ENCODE measurements at regions not wholly inside any gene's neighbourhood (a gene's known extent, or its start where the extent isn't known, plus 50 kb on each side); places are given as distances from the start of the nearest gene placed in this dataset.

DNA sequence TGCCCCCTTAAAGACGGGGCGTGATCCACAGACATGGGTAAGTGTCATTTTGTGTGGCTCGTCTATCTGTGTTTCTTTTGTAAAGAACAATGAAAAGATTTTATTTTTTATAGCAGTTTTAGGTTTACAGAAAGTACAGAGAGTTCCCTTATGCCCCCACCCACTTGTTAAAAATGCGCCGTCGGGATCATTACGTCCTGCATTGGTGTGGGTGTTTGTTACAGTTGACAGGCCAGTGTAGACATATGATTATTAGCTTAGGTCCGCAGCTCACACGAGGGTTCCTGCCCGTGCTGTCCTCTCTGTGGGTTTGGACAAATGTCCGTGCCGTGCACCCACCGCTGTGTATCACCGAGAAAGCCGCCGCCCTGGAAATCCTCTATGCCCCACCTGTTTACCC lies 50.5 kb downstream of the RGS12 start:
- no peak for ATAC-seq
- TF ChIP-seq, protein P1, sequence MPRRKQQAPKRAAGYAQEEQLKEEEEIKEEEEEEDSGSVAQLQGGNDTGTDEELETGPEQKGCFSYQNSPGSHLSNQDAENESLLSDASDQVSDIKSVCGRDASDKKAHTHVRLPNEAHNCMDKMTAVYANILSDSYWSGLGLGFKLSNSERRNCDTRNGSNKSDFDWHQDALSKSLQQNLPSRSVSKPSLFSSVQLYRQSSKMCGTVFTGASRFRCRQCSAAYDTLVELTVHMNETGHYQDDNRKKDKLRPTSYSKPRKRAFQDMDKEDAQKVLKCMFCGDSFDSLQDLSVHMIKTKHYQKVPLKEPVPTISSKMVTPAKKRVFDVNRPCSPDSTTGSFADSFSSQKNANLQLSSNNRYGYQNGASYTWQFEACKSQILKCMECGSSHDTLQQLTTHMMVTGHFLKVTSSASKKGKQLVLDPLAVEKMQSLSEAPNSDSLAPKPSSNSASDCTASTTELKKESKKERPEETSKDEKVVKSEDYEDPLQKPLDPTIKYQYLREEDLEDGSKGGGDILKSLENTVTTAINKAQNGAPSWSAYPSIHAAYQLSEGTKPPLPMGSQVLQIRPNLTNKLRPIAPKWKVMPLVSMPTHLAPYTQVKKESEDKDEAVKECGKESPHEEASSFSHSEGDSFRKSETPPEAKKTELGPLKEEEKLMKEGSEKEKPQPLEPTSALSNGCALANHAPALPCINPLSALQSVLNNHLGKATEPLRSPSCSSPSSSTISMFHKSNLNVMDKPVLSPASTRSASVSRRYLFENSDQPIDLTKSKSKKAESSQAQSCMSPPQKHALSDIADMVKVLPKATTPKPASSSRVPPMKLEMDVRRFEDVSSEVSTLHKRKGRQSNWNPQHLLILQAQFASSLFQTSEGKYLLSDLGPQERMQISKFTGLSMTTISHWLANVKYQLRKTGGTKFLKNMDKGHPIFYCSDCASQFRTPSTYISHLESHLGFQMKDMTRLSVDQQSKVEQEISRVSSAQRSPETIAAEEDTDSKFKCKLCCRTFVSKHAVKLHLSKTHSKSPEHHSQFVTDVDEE (CRISPR knock-in tag; IDR thresholded peaks at IDR 0.05) = no peak
- TF ChIP-seq ZNF70 (CRISPR knock-in tag; IDR thresholded peaks at IDR 0.05) (no peak), ARNTL (CRISPR knock-in tag; IDR thresholded peaks at IDR 0.05; ENCODE audit: borderline replicate concordance, low read depth) (no peak), TOX (CRISPR knock-in tag; IDR thresholded peaks at IDR 0.05; ENCODE audit: borderline replicate concordance) (no peak), ESRRG (CRISPR knock-in tag; IDR thresholded peaks at IDR 0.05) (no peak), OSR1 (CRISPR knock-in tag; IDR thresholded peaks at IDR 0.05) (no peak), TCF4 (CRISPR knock-in tag; IDR thresholded peaks at IDR 0.05; ENCODE audit: borderline replicate concordance) (no peak), ISL1 (CRISPR knock-in tag; IDR thresholded peaks at IDR 0.05) (no peak), BACH2 (CRISPR knock-in tag; IDR thresholded peaks at IDR 0.05; ENCODE audit: borderline replicate concordance) (no peak), ZFP30 (CRISPR knock-in tag; IDR thresholded peaks at IDR 0.05) (no peak), SNAI2 (CRISPR knock-in tag; IDR thresholded peaks at IDR 0.05) (no peak), ZFP3 (CRISPR knock-in tag; IDR thresholded peaks at IDR 0.05) (no peak)
- TF ChIP-seq, protein P2, sequence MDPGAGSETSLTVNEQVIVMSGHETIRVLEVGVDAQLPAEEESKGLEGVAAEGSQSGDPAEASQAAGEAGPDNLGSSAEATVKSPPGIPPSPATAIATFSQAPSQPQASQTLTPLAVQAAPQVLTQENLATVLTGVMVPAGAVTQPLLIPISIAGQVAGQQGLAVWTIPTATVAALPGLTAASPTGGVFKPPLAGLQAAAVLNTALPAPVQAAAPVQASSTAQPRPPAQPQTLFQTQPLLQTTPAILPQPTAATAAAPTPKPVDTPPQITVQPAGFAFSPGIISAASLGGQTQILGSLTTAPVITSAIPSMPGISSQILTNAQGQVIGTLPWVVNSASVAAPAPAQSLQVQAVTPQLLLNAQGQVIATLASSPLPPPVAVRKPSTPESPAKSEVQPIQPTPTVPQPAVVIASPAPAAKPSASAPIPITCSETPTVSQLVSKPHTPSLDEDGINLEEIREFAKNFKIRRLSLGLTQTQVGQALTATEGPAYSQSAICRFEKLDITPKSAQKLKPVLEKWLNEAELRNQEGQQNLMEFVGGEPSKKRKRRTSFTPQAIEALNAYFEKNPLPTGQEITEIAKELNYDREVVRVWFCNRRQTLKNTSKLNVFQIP (CRISPR knock-in tag; IDR thresholded peaks at IDR 0.05; ENCODE audit: borderline replicate concordance, low read depth) = no peak
- TF ChIP-seq, protein P3, sequence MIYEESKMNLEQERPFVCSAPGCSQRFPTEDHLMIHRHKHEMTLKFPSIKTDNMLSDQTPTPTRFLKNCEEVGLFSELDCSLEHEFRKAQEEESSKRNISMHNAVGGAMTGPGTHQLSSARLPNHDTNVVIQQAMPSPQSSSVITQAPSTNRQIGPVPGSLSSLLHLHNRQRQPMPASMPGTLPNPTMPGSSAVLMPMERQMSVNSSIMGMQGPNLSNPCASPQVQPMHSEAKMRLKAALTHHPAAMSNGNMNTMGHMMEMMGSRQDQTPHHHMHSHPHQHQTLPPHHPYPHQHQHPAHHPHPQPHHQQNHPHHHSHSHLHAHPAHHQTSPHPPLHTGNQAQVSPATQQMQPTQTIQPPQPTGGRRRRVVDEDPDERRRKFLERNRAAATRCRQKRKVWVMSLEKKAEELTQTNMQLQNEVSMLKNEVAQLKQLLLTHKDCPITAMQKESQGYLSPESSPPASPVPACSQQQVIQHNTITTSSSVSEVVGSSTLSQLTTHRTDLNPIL (CRISPR knock-in tag; IDR thresholded peaks at IDR 0.05; ENCODE audit: low read depth) = no peak
- TF ChIP-seq, protein P4, sequence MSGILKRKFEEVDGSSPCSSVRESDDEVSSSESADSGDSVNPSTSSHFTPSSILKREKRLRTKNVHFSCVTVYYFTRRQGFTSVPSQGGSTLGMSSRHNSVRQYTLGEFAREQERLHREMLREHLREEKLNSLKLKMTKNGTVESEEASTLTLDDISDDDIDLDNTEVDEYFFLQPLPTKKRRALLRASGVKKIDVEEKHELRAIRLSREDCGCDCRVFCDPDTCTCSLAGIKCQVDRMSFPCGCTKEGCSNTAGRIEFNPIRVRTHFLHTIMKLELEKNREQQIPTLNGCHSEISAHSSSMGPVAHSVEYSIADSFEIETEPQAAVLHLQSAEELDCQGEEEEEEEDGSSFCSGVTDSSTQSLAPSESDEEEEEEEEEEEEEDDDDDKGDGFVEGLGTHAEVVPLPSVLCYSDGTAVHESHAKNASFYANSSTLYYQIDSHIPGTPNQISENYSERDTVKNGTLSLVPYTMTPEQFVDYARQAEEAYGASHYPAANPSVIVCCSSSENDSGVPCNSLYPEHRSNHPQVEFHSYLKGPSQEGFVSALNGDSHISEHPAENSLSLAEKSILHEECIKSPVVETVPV (CRISPR knock-in tag; IDR thresholded peaks at IDR 0.05) = no peak

DNA sequence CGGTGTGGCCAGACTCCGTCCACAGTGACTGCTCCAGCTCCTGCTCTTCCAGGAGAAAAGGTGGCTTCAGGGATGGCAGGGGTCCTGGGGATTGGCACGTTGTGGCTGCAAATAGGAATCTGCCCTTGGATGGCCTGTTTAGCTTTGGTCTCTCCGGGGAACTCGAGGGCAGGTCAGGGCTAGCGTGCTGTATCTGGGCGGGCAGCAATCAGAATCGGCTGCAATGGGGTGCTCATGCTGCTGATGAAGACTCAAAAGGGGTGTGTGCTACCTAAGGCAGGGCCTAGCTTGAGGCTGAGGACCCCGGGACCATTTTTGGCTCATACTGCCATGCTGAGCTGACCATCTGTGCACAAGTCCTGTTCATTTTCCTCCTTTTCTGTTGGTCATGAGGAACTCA lies 51.3 kb downstream of the RGS12 start:
- no peak for TF ChIP-seq BACH2 (CRISPR knock-in tag; IDR thresholded peaks at IDR 0.05; ENCODE audit: borderline replicate concordance)
- TF ChIP-seq, protein P2 (CRISPR knock-in tag; IDR thresholded peaks at IDR 0.05; ENCODE audit: borderline replicate concordance, low read depth) = no peak
- TF ChIP-seq ESRRG (CRISPR knock-in tag; IDR thresholded peaks at IDR 0.05) = no peak
- ATAC-seq = no peak

DNA sequence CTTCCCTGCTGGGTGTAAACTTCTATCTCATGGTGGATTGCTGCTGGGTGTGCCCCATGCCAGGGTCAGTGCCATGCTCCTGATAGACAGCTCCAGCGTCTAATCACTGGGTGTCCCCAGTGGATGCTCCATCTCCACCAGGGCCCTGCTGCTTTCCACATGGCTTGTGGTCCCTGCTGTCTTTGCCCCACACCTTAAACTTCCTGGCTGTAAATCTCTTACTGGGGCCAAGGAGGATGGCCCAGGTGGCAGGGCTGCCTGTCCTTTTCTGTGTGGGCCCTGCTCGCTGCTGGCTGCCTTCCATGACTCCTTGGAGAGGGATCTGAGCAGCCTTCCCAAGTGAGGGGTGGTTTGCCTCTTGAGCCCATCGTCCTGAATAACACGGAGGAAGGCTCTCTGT lies 51.8 kb downstream of the RGS12 start:
- no peak for ATAC-seq
- TF ChIP-seq ZFP30 (CRISPR knock-in tag; IDR thresholded peaks at IDR 0.05) (no peak), BACH2 (CRISPR knock-in tag; IDR thresholded peaks at IDR 0.05; ENCODE audit: borderline replicate concordance) (no peak), GLIS3 (CRISPR knock-in tag; IDR thresholded peaks at IDR 0.05) (no peak)

DNA sequence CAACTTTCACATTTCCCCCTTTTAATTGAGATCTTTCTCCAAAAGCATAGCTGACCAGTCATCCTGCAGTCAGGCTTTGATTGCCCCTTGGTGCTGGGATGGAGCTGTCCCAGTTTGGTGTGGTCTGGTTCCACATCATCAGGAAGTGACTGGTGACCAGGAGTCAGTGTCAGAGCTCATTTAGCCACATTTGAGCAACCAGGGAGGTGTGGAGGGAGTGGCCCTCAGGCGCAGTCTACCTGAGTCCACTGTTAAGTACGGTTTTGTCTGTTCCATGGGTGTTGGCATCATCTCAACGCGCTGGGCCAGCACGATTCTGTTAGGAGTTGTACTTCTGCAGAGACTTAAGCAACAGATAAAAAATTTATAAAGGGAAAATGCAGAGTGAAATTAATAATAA lies 52.6 kb downstream of the RGS12 start:
- ATAC-seq = no peak
- TF ChIP-seq ISL1 (CRISPR knock-in tag; IDR thresholded peaks at IDR 0.05) = no peak
- no peak for TF ChIP-seq ESRRG (CRISPR knock-in tag; IDR thresholded peaks at IDR 0.05)
- no peak for TF ChIP-seq GLIS3 (CRISPR knock-in tag; IDR thresholded peaks at IDR 0.05)
- TF ChIP-seq, protein P2 (CRISPR knock-in tag; IDR thresholded peaks at IDR 0.05; ENCODE audit: borderline replicate concordance, low read depth) = no peak
- TF ChIP-seq, protein P1 (CRISPR knock-in tag; IDR thresholded peaks at IDR 0.05) = no peak
- TF ChIP-seq SNAI2 (CRISPR knock-in tag; IDR thresholded peaks at IDR 0.05) = no peak
- TF ChIP-seq ARNTL (CRISPR knock-in tag; IDR thresholded peaks at IDR 0.05; ENCODE audit: borderline replicate concordance, low read depth) = no peak
